HepG2 (cell line): ENCODE measurements at regions not wholly inside any gene's neighbourhood (a gene's known extent, or its start where the extent isn't known, plus 50 kb on each side); places are given as distances from the start of the nearest gene placed in this dataset.

Experiments used
- ATAC-seq: fragments of 200-7000 bp; cut with Tn5 transposase; 3 replicates; pipeline ENCODE4 v1.9.1; 2020; ENCODE audit warnings: mild to moderate bottlenecking, moderate library complexity
- BruUV-seq: library from RNA; stranded (reverse); fragments of 400-500 nt; replicated peaks from 2 replicates; lab custom pipeline; 2021; lab: Mats Ljungman, UMichigan
- CTCF ChIA-PET: fragments of 300-600 bp; formaldehyde crosslinking; extraction: SDS; loops from one replicate; lab custom pipeline; 2021; ENCODE audit warnings: low total read pairs, inconsistent platforms, low intra/inter-chr PET ratio; lab: Yijun Ruan, JAX
- POLR2A ChIA-PET: fragments of 350-600 bp; sonication (Branson Sonifier 250); formaldehyde crosslinking; loops from one replicate; lab custom pipeline; 2020; ENCODE audit warnings: antibody characterized with exemption, inconsistent platforms; lab: Yijun Ruan, JAX
- DNase-seq: peaks from one replicate; pipeline ENCODE4 v3.0.0-alpha.2; 2015; ENCODE audit warnings: low spot score
- FAIRE-seq: peaks from 3 replicates; lab custom pipeline; 2011; peaks lifted over from hg19 to GRCh38; lab: Jason Lieb, UNC
- H2AFZ ChIP-seq: one replicate; pipeline ENCODE4 v1.6.1; 2011; ENCODE audit warnings: low read length, inconsistent platforms
- H3K27ac ChIP-seq: fragments of 300-600 bp; 3 replicates; pipeline ENCODE4 v1.8.0; 2011; ENCODE audit warnings: mixed run types, mild to moderate bottlenecking, mixed read lengths, low read length, inconsistent platforms; ENCODE audit not compliant: insufficient read depth; ENCODE audit errors: extremely low read length
- H3K27me3 ChIP-seq, 2 experiments: fragments of 200-600 bp in 1 of 2; 2 replicates in 1 of 2; 3 replicates in 1 of 2; pipeline versions ENCODE4 v1.6.0 to v1.8.0; 2011; ENCODE audit warnings: low read length in 2 of 2, mild to moderate bottlenecking in 2 of 2, moderate library complexity in 2 of 2, inconsistent platforms in 1 of 2; ENCODE audit not compliant: insufficient read depth in 2 of 2, control insufficient read depth in 1 of 2
- H3K36me3 ChIP-seq, 2 experiments: fragments of 200-600 bp in 1 of 2; replicated peaks in 1 of 2; 2 replicates in 1 of 2; 3 replicates in 1 of 2; pipeline versions ENCODE4 v1.5.1 to v1.8.0; 2011; ENCODE audit warnings: low read length in 2 of 2, inconsistent platforms in 1 of 2; ENCODE audit not compliant: insufficient read depth in 2 of 2, control insufficient read depth in 1 of 2
- H3K4me1 ChIP-seq: 2 replicates; pipeline ENCODE4 v1.5.1; 2012; ENCODE audit warnings: low read length, inconsistent platforms; ENCODE audit not compliant: insufficient read depth
- H3K4me2 ChIP-seq: 2 replicates; pipeline ENCODE4 v1.6.0; 2011; ENCODE audit warnings: low read depth, low read length, inconsistent platforms
- H3K4me3 ChIP-seq, 3 experiments: fragments of 200-600 bp in 1 of 3; sonication (generic), shearing (Covaris generic) in 1 of 3; replicated peaks in 1 of 3; 2 replicates each; pipeline ENCODE4 v1.5.1; 2011 to 2016; ENCODE audit warnings: low read length in 3 of 3, inconsistent platforms in 2 of 3, low read depth in 2 of 3, mild to moderate bottlenecking in 2 of 3, control low read depth in 1 of 3, mixed read lengths in 1 of 3; ENCODE audit not compliant: insufficient read depth in 1 of 3
- H3K79me2 ChIP-seq: one replicate; pipeline ENCODE4 v1.6.1; 2011; ENCODE audit warnings: low read length, inconsistent platforms; ENCODE audit not compliant: insufficient read depth
- H3K9ac ChIP-seq: 2 replicates; pipeline ENCODE4 v1.6.0; 2011; ENCODE audit warnings: mild to moderate bottlenecking, low read depth, low read length, inconsistent platforms; ENCODE audit not compliant: insufficient read depth
- H3K9me3 ChIP-seq: 2 replicates; pipeline ENCODE4 v1.5.1; 2012; ENCODE audit warnings: mild to moderate bottlenecking, low read length
- H4K20me1 ChIP-seq: 2 replicates; pipeline ENCODE4 v1.6.0; 2011; ENCODE audit warnings: inconsistent platforms, mild to moderate bottlenecking, low read length, moderate library complexity; ENCODE audit not compliant: insufficient read depth
- ATRX ChIP-seq: sonication (generic); formaldehyde crosslinking; IDR thresholded peaks from 2 replicates; pipeline ENCODE4 v1.4.0; 2020; ENCODE audit warnings: missing genetic modification reagents, borderline replicate concordance
- CHD4 ChIP-seq: fragments of 200-600 bp; sonication (generic); IDR thresholded peaks from 2 replicates; pipeline ENCODE4 v1.7.0; 2017; ENCODE audit warnings: mild to moderate bottlenecking, low read length, borderline replicate concordance
- EP300 ChIP-seq, 3 experiments: sonication (generic) in 1 of 3; formaldehyde crosslinking in 1 of 3; IDR thresholded peaks; 2 replicates each; pipeline versions ENCODE4 v1.5.1 to v1.6.1; 2011 to 2020; ENCODE audit warnings: low read depth in 2 of 3, low read length in 2 of 3, borderline replicate concordance in 1 of 3, improper control_type of control experiment in 1 of 3, mild to moderate bottlenecking in 1 of 3, missing genetic modification reagents in 1 of 3, moderate library complexity in 1 of 3
- HOMEZ ChIP-seq: IDR thresholded peaks from 2 replicates; pipeline ENCODE4 v1.6.1; 2016; ENCODE audit warnings: low read depth
- NAIF1 ChIP-seq: sonication (generic); formaldehyde crosslinking; IDR thresholded peaks from 2 replicates; pipeline ENCODE4 v1.5.0; 2020; ENCODE audit warnings: mild to moderate bottlenecking, missing genetic modification reagents, borderline replicate concordance
- NFAT5 ChIP-seq: sonication (generic); formaldehyde crosslinking; IDR thresholded peaks from 2 replicates; pipeline ENCODE4 v1.4.0; 2020; ENCODE audit warnings: missing genetic modification reagents
- PLSCR1 ChIP-seq: sonication (generic); formaldehyde crosslinking; IDR thresholded peaks from 2 replicates; pipeline ENCODE4 v1.5.0; 2020; ENCODE audit warnings: missing genetic modification reagents, mild to moderate bottlenecking, borderline replicate concordance
- RAD21 ChIP-seq: fragments of 450-650 bp; formaldehyde crosslinking; IDR thresholded peaks from 2 replicates; pipeline ENCODE4 v1.5.0; 2020; ENCODE audit warnings: mild to moderate bottlenecking
- RBM22 ChIP-seq: fragments of 200-400 bp; formaldehyde crosslinking; optimal IDR thresholded peaks from 2 replicates; pipeline ENCODE3; 2017; ENCODE audit warnings: mild to moderate bottlenecking, low read length, moderate library complexity
- SIX1 ChIP-seq: sonication (generic); formaldehyde crosslinking; IDR thresholded peaks from 2 replicates; pipeline ENCODE4 v1.4.0; 2020; ENCODE audit warnings: missing genetic modification reagents, borderline replicate concordance
- SOX5 ChIP-seq: IDR thresholded peaks from 2 replicates; pipeline ENCODE4 v1.6.1; 2016; ENCODE audit warnings: borderline replicate concordance
- SRSF9 ChIP-seq: fragments of 200-400 bp; formaldehyde crosslinking; IDR thresholded peaks from 2 replicates; pipeline ENCODE4 v1.6.1; 2018; ENCODE audit warnings: borderline replicate concordance, mild to moderate bottlenecking, low read depth, low read length; ENCODE audit not compliant: insufficient read depth, poor library complexity, severe bottlenecking
- ZFP36 ChIP-seq: fragments of 150-350 bp; IDR thresholded peaks from 2 replicates; pipeline ENCODE4 v1.6.1; 2018; ENCODE audit warnings: borderline replicate concordance, low read length, low read depth; ENCODE audit not compliant: partially characterized antibody
- ZMYM2 ChIP-seq: sonication (generic); formaldehyde crosslinking; IDR thresholded peaks from 2 replicates; pipeline ENCODE4 v1.8.0; 2022; ENCODE audit warnings: mild to moderate bottlenecking, missing genetic modification reagents
- ZNF331 ChIP-seq: sonication (generic); formaldehyde crosslinking; IDR thresholded peaks from 2 replicates; pipeline ENCODE4 v1.4.0; 2020; ENCODE audit warnings: missing genetic modification reagents
- ZNF431 ChIP-seq: sonication (generic); formaldehyde crosslinking; IDR thresholded peaks from 2 replicates; pipeline ENCODE4 v1.9.0; 2022; ENCODE audit warnings: missing genetic modification reagents, low read depth, mild to moderate bottlenecking, borderline replicate concordance
- WGBS: methylation state at CpG from one replicate; pipeline ENCODE4 v1.1.6; 2017; ENCODE audit warnings: low lambda C conversion rate; 5-methylcytosine and 5-hydroxymethylcytosine counted together
- in situ Hi-C: cut with HindIII; loops from 2 replicates; pipeline ENCODE4 v1.10.0; 2017; ENCODE audit warnings: low pct_unique_long_range_greater_than_20kb; ENCODE audit not compliant: extremely low pct_ligation_motif_present
- intact Hi-C: fragments of 100-400 bp; cut with micrococcal nuclease; formaldehyde crosslinking; loops from one replicate; pipeline ENCODE4 v1.10.0; 2022; ENCODE audit not compliant: unreplicated experiment

GRCh38 chr1:91199988-91200387 is 178.2 kb upstream of the ZNF644 start:
- no peak overlapping the region for H2AFZ ChIP-seq

More at GRCh38 chr1:91199988-91200387, 178.2 kb upstream of the ZNF644 start:
- POLR2A ChIA-PET = no interaction called here
- no peak for ATAC-seq
- no peaks in the 10 kb centered on the region for H3K9me3 ChIP-seq
- in situ Hi-C loops = no loop called here
- no peak overlapping the region for H3K27ac ChIP-seq
- H3K79me2 ChIP-seq = no peaks in the 10 kb centered on the region
- no peak for DNase-seq
- no peak overlapping the region for H3K4me2 ChIP-seq
- CTCF ChIA-PET = no interaction called here
- H3K9ac ChIP-seq = no peak overlapping the region
- no peaks in the 10 kb centered on the region for H3K4me1 ChIP-seq
- H3K36me3 ChIP-seq = no peaks in the 10 kb centered on the region
- no peaks in the 10 kb centered on the region for H4K20me1 ChIP-seq
- no TSS peak for BruUV-seq
- no peaks in the 10 kb centered on the region; a peak in 1 of 5 replicates for H3K27me3 ChIP-seq
- 13% methylated on average over 6 of the region's 6 CpGs for WGBS
- FAIRE-seq = no peak
- no peak overlapping the region for H3K4me3 ChIP-seq
- TF ChIP-seq RBM22 (no peak), SOX5 (CRISPR knock-in tag) (no peak), ZNF431 (CRISPR knock-in tag) (no peak), HOMEZ (CRISPR knock-in tag) (no peak), NFAT5 (CRISPR knock-in tag) (no peak), SIX1 (CRISPR knock-in tag) (no peak), PLSCR1 (no peak), SRSF9 (no peak), ATRX (no peak), EP300 (IDR thresholded peaks at IDR 0.05; ENCODE audit: low read depth in 2 of 2, low read length in 2 of 2) (no peak), EP300 (CRISPR knock-in tag; IDR thresholded peaks at IDR 0.05; ENCODE audit: borderline replicate concordance) (no peak), NAIF1 (CRISPR knock-in tag) (no peak), CHD4 (no peak), ZMYM2 (no peak), ZNF331 (CRISPR knock-in tag) (no peak), RAD21 (no peak), ZFP36 (no peak)
- TF ChIP-seq, all 625 proteins: peak for 0
- intact Hi-C loops = no loop called here
